T-cell (primary cell): ENCODE measurements at regions not wholly inside any gene's neighbourhood (a gene's known extent, or its start where the extent isn't known, plus 50 kb on each side); places are given as distances from the start of the nearest gene placed in this dataset.

Source experiments
- ATAC-seq, 4 experiments: fragments of 200-7000 bp in 3 of 4; fragments of 150-1000 bp in 1 of 4; cut with Tn5 transposase; replicated peaks in 1 of 4; 1 replicate in 3 of 4; 2 replicates in 1 of 4; pipeline ENCODE4 v1.10.0; 2021; ENCODE audit warnings: moderate library complexity in 3 of 4, mild to moderate bottlenecking in 2 of 4, moderate number of reproducible peaks in 1 of 4
- CTCF ChIA-PET, 2 donors: fragments of 300-600 bp; sonication (Branson Sonifier 250); formaldehyde crosslinking; loops; one replicate each; lab custom pipeline; 2022; ENCODE audit warnings: antibody characterized with exemption in 2 of 2; lab: Charles Lee
- POLR2A ChIA-PET, 2 donors: fragments of 300-600 bp; sonication (Branson Sonifier 250); formaldehyde crosslinking; loops; one replicate each; lab custom pipeline; 2022; ENCODE audit warnings: antibody characterized with exemption in 2 of 2; lab: Charles Lee
- DNase-seq, 35 experiments: peaks; one replicate each; pipeline versions ENCODE4 v3.0.0 to v3.0.0-alpha.2; 2013 to 2023
- H3K27ac ChIP-seq: one replicate; pipeline ENCODE4 v1.5.1; 2013; ENCODE audit warnings: low read length
- H3K27me3 ChIP-seq, 2 experiments: replicated peaks in 1 of 2; 1 replicate in 1 of 2; 2 replicates in 1 of 2; pipeline versions ENCODE4 v1.6.1 to v1.7.0; 2013; ENCODE audit warnings: low read length in 1 of 2, mixed read lengths in 1 of 2; ENCODE audit not compliant: control insufficient read depth in 2 of 2, insufficient read depth in 2 of 2; ENCODE audit errors: extremely low read depth in 1 of 2
- H3K36me3 ChIP-seq, 2 donors: 1 replicate in 1 of 2; 2 replicates in 1 of 2; pipeline versions ENCODE4 v1.6.1 to v1.7.0; 2013; ENCODE audit warnings: low read length in 1 of 2; ENCODE audit not compliant: control insufficient read depth in 2 of 2, insufficient read depth in 1 of 2; ENCODE audit errors: extremely low read depth in 1 of 2
- H3K4me1 ChIP-seq, 2 experiments: 1 replicate in 1 of 2; 2 replicates in 1 of 2; pipeline versions ENCODE4 v1.6.1 to v1.7.0; 2013; ENCODE audit warnings: low read length in 2 of 2, mixed read lengths in 1 of 2; ENCODE audit not compliant: insufficient read depth in 2 of 2, control insufficient read depth in 1 of 2; ENCODE audit errors: extremely low read depth in 1 of 2
- H3K4me3 ChIP-seq, 2 donors: 1 replicate in 1 of 2; 2 replicates in 1 of 2; pipeline versions ENCODE4 v1.5.1 to v1.7.0; 2013; ENCODE audit warnings: mild to moderate bottlenecking in 2 of 2, low read length in 1 of 2, moderate library complexity in 1 of 2; ENCODE audit not compliant: control insufficient read depth in 1 of 2; ENCODE audit errors: extremely low read depth in 1 of 2
- H3K9me3 ChIP-seq: 2 replicates; pipeline ENCODE4 v1.7.0; 2013
- H3K27ac Mint-ChIP-seq, 2 donors: one replicate each; pipeline ENCODE4 v1.8.0; 2020 to 2021; ENCODE audit warnings: mild to moderate bottlenecking in 2 of 2, mixed read lengths in 2 of 2
- H3K27me3 Mint-ChIP-seq, 2 donors: one replicate each; pipeline ENCODE4 v1.8.0; 2021 to 2022; ENCODE audit warnings: mixed read lengths in 2 of 2
- H3K36me3 Mint-ChIP-seq: one replicate; pipeline ENCODE4 v1.8.0; 2021; ENCODE audit warnings: mixed read lengths
- H3K4me1 Mint-ChIP-seq, 3 donors: one replicate each; pipeline ENCODE4 v1.8.0; 2020 to 2022; ENCODE audit warnings: mixed read lengths in 3 of 3, mild to moderate bottlenecking in 1 of 3
- H3K4me3 Mint-ChIP-seq, 3 donors: one replicate each; pipeline ENCODE4 v1.8.0; 2020 to 2022; ENCODE audit warnings: mild to moderate bottlenecking in 3 of 3, mixed read lengths in 3 of 3, moderate library complexity in 3 of 3
- H3K9me3 Mint-ChIP-seq, 3 donors: one replicate each; pipeline ENCODE4 v1.8.0; 2020 to 2022; ENCODE audit warnings: mixed read lengths in 3 of 3
- WGBS: methylation state at CpG from one replicate; pipeline ENCODE4 v1.1.5; 2013; ENCODE audit warnings: missing lambda C conversion rate; ENCODE audit not compliant: insufficient coverage; 5-methylcytosine and 5-hydroxymethylcytosine counted together

DNA sequence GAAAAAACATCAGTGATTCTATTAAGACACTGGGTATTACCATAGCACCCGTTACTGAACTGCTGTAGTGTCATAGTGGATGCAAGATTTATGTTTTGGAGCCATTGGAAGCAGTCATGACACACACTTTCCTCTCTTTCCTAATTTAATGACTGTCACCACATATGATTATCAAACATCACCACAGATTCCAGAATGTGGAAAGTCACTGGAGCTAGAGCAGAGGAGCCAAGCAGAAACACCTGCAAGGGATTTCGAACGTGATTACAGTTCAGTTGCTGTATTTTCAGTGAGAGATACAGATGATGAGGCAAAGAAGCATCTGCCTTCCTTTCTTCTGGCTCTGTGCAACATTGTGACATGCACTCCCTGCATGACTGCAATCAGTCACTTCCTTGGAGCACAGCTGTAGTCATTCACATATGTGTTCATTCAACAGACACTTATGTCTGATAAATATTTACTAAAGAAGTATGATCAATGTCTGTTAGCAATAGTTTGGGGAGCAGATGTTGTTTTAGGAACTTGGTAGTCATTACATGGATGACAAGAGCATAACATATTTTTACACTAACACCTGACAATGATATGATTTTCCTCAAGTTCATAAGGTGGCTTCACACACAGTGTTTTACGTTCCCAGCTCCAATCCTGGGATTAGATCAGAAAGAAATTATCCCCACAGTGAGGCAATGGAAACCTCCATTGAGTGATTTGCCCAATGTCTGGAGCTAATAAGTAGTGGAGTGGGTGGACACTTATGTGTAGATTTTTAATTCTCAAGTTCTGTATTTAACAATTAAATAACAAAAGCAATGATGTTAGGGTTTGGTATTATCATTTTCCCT lies 416.6 kb downstream of the PLCL1 start:
- CTCF ChIA-PET = interaction anchor here in 1 of 2 donors (0.7 kb wide), 1 partner anchor 16 kb away, joined by 3 read pairs; no protein-coding TSS in a partner anchor
- POLR2A ChIA-PET = interaction anchor here in 1 of 2 donors (0.6 kb wide), 1 partner anchor 1230 kb away, joined by 4 read pairs; no protein-coding TSS in a partner anchor
- no peaks in the 10 kb centered on the region for H3K9me3 ChIP-seq
- no peaks in the 10 kb centered on the region for H3K36me3 ChIP-seq
- no peaks in the 10 kb centered on the region for H3K27me3 ChIP-seq
- no peak overlapping the region for H3K4me3 ChIP-seq
- H3K27me3 Mint-ChIP-seq = peaks cover 3 to 11% of the 10 kb centered on the region in 2 donors
- WGBS = 80% methylated on average over 2 of the region's 4 CpGs
- no peaks in the 10 kb centered on the region for H3K36me3 Mint-ChIP-seq
- no peak overlapping the region for H3K4me3 Mint-ChIP-seq
- no peak for DNase-seq
- no peaks in the 10 kb centered on the region for H3K4me1 Mint-ChIP-seq
- no peak overlapping the region for H3K27ac Mint-ChIP-seq
- no peak overlapping the region for H3K27ac ChIP-seq
- no peaks in the 10 kb centered on the region for H3K4me1 ChIP-seq
- no peaks in the 10 kb centered on the region for H3K9me3 Mint-ChIP-seq
- no peak for ATAC-seq

- no CpG with 5 or more reads among the region's 2 CpGs for WGBS
- Histone ChIP-seq H3K27ac (no peak overlapping the region), H3K9me3 (no peaks in the 10 kb centered on the region), H3K27me3 (no peaks in the 10 kb centered on the region), H3K36me3 (no peaks in the 10 kb centered on the region), H3K4me1 (no peaks in the 10 kb centered on the region), H3K4me3 (no peak overlapping the region)
- ATAC-seq = no peak
- ChIA-PET POLR2A (no interaction called here), CTCF (no interaction called here)
- H3K36me3 Mint-ChIP-seq = no peaks in the 10 kb centered on the region
- H3K9me3 Mint-ChIP-seq = no peaks in the 10 kb centered on the region
- H3K4me3 Mint-ChIP-seq = no peak overlapping the region
- H3K4me1 Mint-ChIP-seq = no peaks in the 10 kb centered on the region
- H3K27me3 Mint-ChIP-seq = peaks cover 3 to 5% of the 10 kb centered on the region in 2 donors
- no peak overlapping the region for H3K27ac Mint-ChIP-seq
- DNase-seq = no peak
Observed at GRCh38 chr2:198219292-198219691, 414.9 kb downstream of the PLCL1 start.

DNA sequence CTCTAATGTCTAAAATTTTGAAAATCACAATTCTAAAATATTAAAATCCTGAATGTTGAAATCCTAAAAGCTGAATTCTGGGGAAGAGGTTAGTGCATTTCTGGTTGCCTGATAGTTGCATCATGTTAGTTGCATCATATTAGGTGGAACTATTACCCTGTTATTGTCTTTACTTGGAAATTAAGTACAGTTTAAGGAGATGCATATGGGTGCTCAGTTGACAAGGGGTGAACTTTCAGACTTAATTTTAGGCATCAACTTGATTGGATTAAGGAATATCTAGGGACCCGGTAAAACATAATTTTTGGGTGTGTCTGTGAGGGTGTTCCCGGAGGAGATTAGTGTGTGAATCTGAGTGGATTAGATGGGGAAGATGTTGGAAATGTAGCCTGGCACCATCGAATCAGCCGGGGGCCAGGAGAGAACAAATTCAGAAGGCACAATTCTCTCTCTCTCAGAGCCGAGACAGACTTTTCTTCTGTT lies 409.8 kb downstream of the PLCL1 start:
- no peaks in the 10 kb centered on the region for H3K4me1 ChIP-seq
- peaks cover 3 to 8% of the 10 kb centered on the region in 2 donors for H3K27me3 Mint-ChIP-seq
- no peak overlapping the region for H3K4me3 ChIP-seq
- no peak overlapping the region for H3K4me3 Mint-ChIP-seq
- 92% methylated on average over 4 of the region's 5 CpGs for WGBS
- no peaks in the 10 kb centered on the region for H3K9me3 Mint-ChIP-seq
- ChIA-PET CTCF (no interaction called here), POLR2A (no interaction called here)
- H3K27me3 ChIP-seq = no peaks in the 10 kb centered on the region
- no peak overlapping the region for H3K27ac ChIP-seq
- no peaks in the 10 kb centered on the region for H3K4me1 Mint-ChIP-seq
- H3K36me3 ChIP-seq = no peaks in the 10 kb centered on the region
- no peak for ATAC-seq
- H3K27ac Mint-ChIP-seq = no peak overlapping the region
- DNase-seq = no peak
- no peaks in the 10 kb centered on the region for H3K9me3 ChIP-seq
- no peaks in the 10 kb centered on the region for H3K36me3 Mint-ChIP-seq

DNA sequence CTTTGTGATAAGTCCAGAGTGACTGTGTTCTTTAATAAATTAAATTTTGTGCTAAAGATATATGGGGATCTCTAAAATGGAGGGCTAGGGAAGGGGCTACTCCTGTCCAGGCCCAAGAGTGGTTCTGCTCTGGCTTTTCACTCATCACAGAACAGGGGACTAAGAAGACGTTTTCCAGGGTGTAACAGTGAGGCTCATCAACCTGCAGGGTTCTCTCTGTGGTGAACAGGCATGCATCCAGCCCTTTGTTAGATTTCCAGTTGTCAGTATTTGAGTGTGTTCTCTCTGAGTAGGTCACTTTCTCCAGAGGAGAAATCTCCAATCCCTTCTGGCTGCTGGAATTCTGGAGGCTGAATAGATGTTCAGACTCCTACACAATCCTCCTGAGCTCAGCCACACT lies 408.9 kb downstream of the PLCL1 start:
- Mint-ChIP-seq H3K4me1 (no peaks in the 10 kb centered on the region), H3K36me3 (no peaks in the 10 kb centered on the region), H3K9me3 (no peaks in the 10 kb centered on the region), H3K4me3 (no peak overlapping the region), H3K27ac (no peak overlapping the region), H3K27me3 (peaks cover 3 to 8% of the 10 kb centered on the region in 2 donors)
- CTCF ChIA-PET = no interaction called here
- Histone ChIP-seq H3K36me3 (no peaks in the 10 kb centered on the region), H3K4me3 (no peak overlapping the region), H3K4me1 (no peaks in the 10 kb centered on the region), H3K27ac (no peak overlapping the region), H3K9me3 (no peaks in the 10 kb centered on the region), H3K27me3 (no peaks in the 10 kb centered on the region)
- ATAC-seq (no peak), DNase-seq (no peak)
- WGBS = 14% methylated on average over 1 of the region's 1 CpG
- POLR2A ChIA-PET = no interaction called here

DNA sequence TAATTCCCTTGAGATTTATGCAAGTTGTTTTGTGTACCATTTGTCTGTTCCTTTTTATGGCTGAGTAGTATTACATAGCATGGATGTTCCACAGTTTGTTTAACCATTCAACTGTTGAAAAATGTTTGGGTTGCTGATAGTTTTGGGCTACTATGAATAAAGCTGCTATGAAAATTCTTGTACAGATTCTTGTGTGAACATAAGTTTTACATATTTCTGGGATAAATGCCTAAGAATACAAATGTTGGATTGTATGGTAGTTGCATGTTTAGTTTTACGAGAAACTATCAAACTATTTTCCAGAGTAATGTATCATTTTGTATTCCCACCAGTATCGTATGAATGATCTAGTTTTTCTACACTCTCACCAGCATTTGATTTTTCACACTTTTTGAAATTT lies 407.3 kb downstream of the PLCL1 start:
- ChIA-PET CTCF (no interaction called here), POLR2A (no interaction called here)
- Histone ChIP-seq H3K4me3 (no peak overlapping the region), H3K36me3 (no peaks in the 10 kb centered on the region), H3K9me3 (no peaks in the 10 kb centered on the region), H3K4me1 (no peaks in the 10 kb centered on the region), H3K27me3 (no peaks in the 10 kb centered on the region), H3K27ac (no peak overlapping the region)
- no peaks in the 10 kb centered on the region for H3K4me1 Mint-ChIP-seq
- H3K27me3 Mint-ChIP-seq = peaks cover 0 to 8% of the 10 kb centered on the region in 2 donors
- DNase-seq = no peak
- H3K36me3 Mint-ChIP-seq = no peaks in the 10 kb centered on the region
- WGBS = no CpG with 5 or more reads among the region's 2 CpGs
- no peak overlapping the region for H3K27ac Mint-ChIP-seq
- H3K4me3 Mint-ChIP-seq = no peak overlapping the region
- no peak for ATAC-seq
- H3K9me3 Mint-ChIP-seq = no peaks in the 10 kb centered on the region

DNA sequence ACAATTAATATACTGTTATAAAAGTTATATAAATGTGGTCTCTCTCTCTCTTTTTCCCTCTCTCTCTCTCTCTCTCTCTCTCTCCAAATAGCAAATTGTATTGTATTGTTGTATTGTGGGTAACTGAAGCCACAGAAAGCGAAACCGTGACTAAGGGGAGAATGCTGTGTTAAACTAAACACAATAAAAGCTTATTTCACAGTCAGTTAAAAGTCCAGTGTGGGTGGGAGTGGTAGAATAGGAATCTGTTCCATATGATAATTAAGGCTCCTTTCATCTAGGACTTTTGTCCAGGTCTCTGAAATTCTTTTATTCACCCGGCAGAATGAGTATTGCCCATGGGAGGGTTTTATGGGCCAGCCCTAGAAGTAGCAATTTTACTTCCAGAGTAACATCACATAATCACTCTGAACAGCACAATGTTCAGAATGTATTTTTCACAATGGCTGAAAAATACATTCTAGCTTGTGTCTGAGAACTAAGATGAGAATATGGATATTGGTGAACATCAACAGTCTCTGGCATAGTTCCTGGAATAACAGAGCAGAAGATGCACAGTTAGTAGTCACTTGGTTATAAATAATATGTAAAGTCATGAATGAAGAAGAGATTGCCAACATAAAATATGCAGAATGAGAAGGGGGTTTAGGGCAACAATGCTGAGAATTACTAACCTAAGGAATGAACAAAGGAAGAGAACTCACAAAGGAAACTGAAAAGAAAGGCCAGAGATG lies 399.1 kb downstream of the PLCL1 start:
- H3K27me3 ChIP-seq = no peaks in the 10 kb centered on the region
- H3K27ac Mint-ChIP-seq = no peak overlapping the region
- ChIA-PET CTCF (no interaction called here), POLR2A (no interaction called here)
- H3K36me3 ChIP-seq = no peaks in the 10 kb centered on the region
- no peak for ATAC-seq
- H3K9me3 Mint-ChIP-seq = peaks cover 0 to 4% (median 0%) of the 10 kb centered on the region in 3 donors
- no peak overlapping the region for H3K4me3 Mint-ChIP-seq
- no peaks in the 10 kb centered on the region for H3K4me1 ChIP-seq
- no peaks in the 10 kb centered on the region for H3K9me3 ChIP-seq
- no peaks in the 10 kb centered on the region for H3K4me1 Mint-ChIP-seq
- no peak for DNase-seq
- H3K27me3 Mint-ChIP-seq = peaks cover 2 to 6% of the 10 kb centered on the region in 2 donors
- H3K36me3 Mint-ChIP-seq = no peaks in the 10 kb centered on the region
- no peak overlapping the region for H3K27ac ChIP-seq
- H3K4me3 ChIP-seq = no peak overlapping the region
- WGBS = no CpG with 5 or more reads among the region's 3 CpGs
